ENCODE measurements at regions not wholly inside any gene's neighbourhood (a gene's known extent, or its start where the extent isn't known, plus 50 kb on each side); places are given as distances from the start of the nearest gene placed in this dataset.
"Not testable (repeated sequence)": the region's sequence is repeated elsewhere in the genome, so short reads cannot be mapped to it uniquely, and the experiment has no call there.

DNA sequence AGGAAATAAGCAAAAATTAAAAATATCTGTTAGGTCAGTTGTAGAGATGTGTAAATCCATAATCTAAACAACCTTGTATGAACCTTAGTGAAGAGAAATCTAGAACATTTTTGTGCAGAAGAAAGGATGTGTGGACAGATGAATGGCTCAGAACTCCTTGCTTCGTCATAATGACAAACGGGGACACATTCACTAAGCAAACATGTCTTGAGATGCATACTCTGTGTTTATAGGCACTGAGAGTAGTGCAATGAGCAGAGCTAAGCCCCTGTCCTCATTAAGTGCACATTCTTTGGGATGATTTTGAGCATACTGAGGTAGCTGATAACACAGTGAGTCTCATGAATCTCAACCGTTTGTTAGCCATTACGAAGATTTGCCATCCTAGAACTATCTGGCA is 360.6 kb upstream of the ANKRD30A start:
- no peak for FAIRE-seq

GRCh38 chr10:36761121-36761520 is 364.3 kb upstream of the ANKRD30A start:
- no peak for FAIRE-seq

DNA sequence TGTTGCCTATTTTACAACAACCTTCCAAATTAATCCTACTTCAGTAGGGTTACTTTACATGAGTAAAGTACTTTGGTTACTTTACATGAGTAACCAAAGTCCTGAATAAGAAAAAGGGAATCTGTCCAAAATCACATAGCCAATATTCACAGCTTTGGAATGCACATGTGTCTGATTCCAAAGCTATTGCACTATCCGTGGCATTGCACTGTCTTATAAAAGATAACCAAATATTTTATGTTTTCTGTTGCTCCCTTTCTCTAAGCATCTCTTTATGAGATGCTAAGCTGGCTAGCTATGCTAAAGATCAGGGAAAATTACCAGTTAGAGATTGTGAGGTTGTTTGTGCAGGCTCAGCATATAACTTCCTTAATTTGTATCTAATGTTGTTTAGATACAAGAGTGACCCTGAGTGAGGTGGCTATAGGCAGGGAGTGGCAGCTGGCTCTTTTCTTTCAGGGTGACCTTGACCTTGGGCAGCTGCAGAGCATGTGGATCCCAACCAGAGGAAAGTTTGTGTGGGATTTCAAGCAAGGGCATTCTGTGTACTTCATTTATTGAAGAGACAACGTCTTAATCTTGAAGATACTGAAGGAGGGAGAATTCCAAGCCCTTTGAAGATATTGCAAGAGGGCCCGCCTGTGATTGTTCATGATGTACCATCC is 366.1 kb upstream of the ANKRD30A start:
- FAIRE-seq = no peak

GRCh38 chr10:36748128-36748871 is 377.1 kb upstream of the ANKRD30A start:
- no peak for FAIRE-seq

DNA sequence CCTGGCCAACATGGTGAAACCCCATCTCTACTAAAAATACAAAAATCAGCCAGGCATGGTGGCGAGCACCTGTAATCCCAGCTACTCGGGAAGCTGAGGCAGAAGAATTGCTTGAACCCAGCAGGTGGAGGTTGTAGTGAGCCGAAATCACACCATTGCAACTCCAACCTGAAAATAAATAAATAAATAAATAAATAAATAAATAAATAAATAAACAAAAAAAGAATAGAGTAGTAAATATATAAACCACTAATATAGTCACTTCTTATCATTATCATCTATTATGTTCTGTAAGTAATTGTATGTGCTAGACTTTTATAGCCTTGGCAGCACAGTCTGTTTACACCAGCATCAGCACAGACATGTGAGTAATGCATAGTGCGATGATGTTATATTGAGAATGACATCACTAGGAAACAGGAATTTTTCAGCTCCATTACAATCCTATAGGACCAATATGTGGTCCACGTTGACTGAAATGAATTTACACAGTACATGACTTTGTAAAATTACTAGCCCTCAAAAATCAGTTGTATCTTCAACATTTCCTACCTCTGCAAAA is 385.4 kb upstream of the ANKRD30A start:
- FAIRE-seq = no peak

DNA sequence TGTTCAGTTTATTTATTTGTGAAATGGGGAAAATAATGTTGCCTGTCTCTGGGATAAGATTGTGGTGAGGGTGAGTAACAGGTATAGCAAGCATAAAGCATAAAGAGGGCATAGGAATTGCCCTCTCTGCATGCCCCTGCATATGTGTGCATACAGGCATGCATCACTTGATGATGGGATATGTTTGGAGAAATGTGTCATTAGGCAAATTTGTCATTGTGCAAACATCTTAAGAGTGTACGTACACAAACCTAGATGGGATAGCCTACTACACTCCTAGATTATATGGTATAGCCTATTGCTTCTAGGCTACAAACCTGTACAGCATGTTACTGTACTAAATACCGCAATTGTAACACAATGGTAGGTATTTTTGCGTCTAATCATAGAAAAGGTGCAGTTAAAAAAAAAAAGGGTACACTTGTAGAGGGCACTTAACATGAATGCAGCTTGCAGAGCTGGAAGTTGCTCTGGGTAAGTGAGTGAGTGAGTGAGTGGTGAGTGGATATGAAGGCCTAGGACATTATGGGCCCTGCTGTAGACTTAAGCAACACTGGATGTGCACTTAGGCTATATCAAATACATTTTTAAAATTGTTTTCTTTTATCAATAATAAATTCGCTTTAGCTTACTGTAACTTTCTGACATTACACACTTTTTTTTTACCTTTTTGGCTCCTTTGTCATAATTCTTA is 386.5 kb upstream of the ANKRD30A start:
- no peak for FAIRE-seq

- no peak for FAIRE-seq
These were observed 389.1 kb upstream of the ANKRD30A start for GRCh38 chr10:36736311-36736710.

GRCh38 chr10:36734590-36734989 is 390.8 kb upstream of the ANKRD30A start:
- FAIRE-seq = not testable (repeated sequence)

DNA sequence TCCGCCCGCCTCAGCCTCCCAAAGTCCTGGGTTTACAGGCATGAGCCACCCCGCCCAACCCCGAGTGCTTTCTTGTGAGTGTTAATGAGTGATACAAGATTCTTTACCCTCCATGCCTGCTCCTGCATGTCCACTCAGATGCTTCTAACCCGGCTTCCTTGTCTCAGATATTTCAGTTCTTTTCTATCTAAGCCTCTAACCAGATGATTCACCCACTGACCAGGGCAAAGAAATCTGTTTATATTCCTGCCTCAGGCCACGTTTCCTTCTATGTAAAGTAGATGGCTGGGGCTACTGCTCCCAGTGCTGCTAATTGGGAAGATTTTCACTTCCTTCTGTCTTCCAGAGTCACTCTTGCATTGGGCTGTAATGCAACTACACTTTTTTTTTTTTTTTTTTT is 395.1 kb upstream of the ANKRD30A start:
- no peak for FAIRE-seq

DNA sequence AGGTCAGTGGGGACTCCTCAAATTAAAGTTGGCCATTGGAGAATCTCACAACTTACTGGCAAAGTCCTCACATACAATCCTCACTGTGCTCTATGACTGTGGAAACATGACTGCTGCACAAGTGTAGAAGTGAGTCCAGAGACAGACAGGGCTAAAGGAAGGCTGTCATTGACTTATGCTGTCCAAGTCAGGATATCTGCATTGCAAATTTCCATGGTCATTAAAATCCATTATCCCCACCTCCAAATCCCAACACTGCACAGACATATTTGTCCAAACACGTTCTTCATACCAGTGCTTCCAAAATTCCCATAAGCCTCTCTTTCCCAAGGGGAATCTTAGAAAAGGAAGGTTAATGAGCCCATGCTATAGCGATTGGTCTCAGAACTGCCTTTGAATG is 396.8 kb upstream of the ANKRD30A start:
- FAIRE-seq = no peak

DNA sequence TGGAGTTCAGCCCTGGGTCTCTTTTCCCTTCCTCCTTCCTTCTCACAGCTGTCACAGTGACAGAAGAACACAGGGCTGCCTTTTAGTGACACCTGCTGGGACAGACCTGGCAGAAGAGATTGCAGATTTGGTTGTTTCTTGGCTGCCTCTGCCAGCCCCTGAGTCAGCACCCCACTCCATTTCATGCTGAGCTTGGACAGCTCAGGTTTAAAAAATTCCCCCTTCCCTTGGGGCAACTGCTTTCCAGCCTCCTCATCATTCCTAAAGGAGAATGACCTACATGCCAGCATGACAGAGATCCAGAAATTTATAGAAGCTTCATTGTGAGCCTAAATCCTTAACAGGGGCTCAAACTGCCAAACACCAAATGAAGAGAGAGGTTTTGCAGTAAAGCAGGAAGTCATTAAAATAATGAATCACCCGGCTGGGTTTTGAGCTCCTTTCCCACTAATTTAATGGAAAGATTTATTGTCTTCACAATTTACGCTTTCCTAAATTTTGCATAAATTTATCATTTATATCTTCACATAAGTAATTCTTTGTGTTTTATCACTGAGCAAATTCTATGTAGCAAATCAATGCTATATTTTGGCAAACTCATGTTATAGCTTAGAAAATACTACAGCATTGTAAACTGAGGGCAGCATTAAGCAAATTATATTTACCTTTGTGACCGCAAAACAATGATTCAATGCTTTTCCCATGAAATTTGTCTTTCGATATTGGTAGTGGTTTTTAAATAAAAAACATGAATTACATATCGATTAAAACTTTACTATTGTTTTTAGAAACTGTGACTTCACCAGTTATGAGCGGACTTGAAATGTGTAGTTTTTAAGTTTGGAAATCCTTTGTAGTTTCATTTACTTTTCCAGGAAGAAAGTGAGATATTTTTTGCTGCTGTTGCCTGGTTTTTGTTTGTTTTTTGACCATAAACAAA is 399.5 kb upstream of the ANKRD30A start:
- FAIRE-seq = no peak

DNA sequence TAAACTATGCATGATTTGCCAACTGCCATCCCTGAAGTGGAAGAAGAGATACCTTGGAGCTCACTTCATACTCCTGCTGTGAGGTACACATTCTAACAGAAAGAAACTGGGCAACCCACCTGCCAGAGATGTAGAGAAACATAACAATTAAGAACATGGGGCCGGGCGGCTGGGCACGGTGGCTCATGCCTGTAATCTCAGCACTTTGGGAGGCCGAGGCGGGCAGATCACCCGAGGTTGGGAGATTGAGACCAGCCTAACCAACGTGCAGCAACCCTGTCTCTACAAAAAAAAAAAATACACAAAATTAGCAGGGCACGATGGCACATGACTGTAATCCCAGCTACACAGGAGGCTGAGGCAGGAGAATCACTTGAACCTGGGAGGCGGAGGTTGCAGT is 402.6 kb upstream of the ANKRD30A start:
- FAIRE-seq = no peak

- no peak for FAIRE-seq
These were observed 403.5 kb upstream of the ANKRD30A start for GRCh38 chr10:36721871-36722270.

DNA sequence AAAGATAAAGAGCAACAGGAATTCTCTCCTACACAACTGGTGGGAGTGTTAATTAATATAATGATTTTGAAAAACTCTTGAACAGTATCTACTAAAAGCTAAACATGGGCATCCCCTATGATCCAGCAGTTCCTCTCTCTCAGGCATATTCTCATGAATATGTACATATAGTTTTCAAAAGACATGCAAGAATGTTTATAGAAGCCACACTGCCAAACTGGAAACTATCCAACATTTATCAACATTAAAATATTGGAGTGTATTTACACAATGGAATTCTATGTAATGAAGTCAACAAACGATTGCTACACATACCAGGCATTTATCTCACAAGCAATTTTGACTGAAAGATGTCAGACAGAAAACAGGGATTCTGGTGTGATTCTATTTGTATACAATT is 404.5 kb upstream of the ANKRD30A start:
- FAIRE-seq = no peak

DNA sequence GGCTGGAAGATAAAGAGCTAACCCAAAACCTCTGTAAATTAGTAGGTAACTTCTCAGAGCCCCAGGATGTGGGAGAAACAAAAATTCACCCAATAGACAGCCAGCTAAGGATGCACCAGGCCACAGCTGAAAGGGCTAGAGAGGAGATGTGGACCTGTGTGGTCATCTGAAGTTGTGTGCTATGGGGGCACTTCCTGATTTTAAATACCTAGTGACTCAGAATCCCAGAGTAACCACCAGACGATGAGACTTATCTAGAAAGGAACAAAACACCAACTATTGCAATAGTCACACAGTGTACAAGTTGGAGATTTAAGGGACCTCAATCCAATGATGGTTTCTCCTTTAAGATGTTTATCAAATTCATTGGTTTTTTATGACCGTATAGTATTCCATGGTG is 408.3 kb upstream of the ANKRD30A start:
- no peak for FAIRE-seq

DNA sequence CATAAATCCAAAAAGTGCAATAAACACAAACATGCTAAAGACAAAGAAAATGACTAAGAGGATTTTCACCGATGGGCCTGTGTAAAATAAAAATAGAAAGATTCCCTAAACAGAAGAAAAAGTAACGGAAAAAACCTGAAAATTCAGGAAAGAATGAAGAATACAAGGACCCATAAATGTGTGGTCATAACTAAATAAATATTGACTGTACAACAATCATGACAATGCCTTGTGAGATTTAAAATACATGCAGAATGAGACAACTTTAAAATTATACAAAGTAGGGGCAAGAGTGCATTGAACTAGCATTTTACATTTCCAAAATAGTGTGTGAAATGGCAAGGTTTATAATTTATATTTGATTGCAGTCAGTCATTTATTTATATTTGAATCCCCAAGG is 409.1 kb upstream of the ANKRD30A start:
- FAIRE-seq = no peak

GRCh38 chr10:36712695-36713094 is 412.7 kb upstream of the ANKRD30A start:
- FAIRE-seq = no peak

GRCh38 chr10:36711361-36711760 is 414.0 kb upstream of the ANKRD30A start:
- FAIRE-seq = no peak

GRCh38 chr10:36704124-36704523 is 421.3 kb upstream of the ANKRD30A start:
- no peak for FAIRE-seq

- no peak for FAIRE-seq
These were observed 422.2 kb upstream of the ANKRD30A start for GRCh38 chr10:36703179-36703578.

DNA sequence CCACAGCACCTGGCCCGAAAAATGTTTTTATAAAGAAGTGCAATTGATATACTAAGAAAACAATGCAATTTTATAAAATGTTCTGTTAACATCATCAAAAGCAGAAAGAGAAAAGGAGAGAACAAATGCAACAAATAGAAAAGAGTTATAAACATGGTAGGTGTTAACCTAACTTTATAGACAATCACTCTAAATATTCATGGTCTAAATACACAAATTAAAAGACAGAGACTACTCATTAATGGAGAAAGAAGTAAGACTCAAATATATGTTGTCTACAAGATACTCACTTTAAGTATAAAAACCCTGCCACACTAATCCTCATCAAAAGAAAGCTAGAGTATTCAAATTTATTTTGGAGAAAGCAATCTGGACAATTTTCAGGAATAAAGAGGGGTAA is 425.3 kb upstream of the ANKRD30A start:
- no peak for FAIRE-seq

- FAIRE-seq = no peak
These were observed 432.6 kb upstream of the ANKRD30A start for GRCh38 chr10:36692759-36693158.

GRCh38 chr10:36688717-36689116 is 436.7 kb upstream of the ANKRD30A start:
- no peak for FAIRE-seq
